GM18498 (cell line): ENCODE measurements at regions not wholly inside any gene's neighbourhood (a gene's known extent, or its start where the extent isn't known, plus 50 kb on each side); places are given as distances from the start of the nearest gene placed in this dataset.

Experiments
- ATAC-seq: cut with Tn5 transposase; IDR thresholded peaks from one replicate; pipeline ENCODE4 v1.9.1; 2021; ENCODE audit warnings: mild to moderate bottlenecking, moderate library complexity; ENCODE audit not compliant: unreplicated experiment

- ATAC-seq = no peak
Observed at GRCh38 chr15:77557564-77557963, 75.1 kb downstream of the LINGO1 start.

- no peak for ATAC-seq
Observed at GRCh38 chr15:77557144-77557543, 75.6 kb downstream of the LINGO1 start.

DNA sequence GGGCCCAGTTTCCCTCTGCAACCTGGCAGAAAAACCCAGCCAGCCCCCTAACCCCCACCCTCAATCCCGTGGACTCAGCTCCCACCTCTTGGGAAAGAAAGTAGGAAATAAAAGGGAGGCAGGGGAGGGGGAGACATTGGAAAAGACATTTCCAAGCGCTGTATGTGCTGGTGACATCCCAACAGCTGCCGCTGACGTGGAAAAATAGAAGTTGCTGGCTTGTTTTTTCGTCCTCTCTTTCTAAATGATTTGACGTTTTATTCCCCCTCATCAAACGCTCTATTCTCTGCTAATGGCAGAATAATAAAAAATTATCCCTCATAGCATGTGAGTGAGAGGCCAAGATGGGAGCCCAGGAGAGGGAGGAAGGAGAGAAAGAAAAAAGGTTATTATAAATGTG is 76.1 kb downstream of the LINGO1 start:
- ATAC-seq = no peak

GRCh38 chr15:77555232-77555631 is 77.5 kb downstream of the LINGO1 start:
- no peak for ATAC-seq

DNA sequence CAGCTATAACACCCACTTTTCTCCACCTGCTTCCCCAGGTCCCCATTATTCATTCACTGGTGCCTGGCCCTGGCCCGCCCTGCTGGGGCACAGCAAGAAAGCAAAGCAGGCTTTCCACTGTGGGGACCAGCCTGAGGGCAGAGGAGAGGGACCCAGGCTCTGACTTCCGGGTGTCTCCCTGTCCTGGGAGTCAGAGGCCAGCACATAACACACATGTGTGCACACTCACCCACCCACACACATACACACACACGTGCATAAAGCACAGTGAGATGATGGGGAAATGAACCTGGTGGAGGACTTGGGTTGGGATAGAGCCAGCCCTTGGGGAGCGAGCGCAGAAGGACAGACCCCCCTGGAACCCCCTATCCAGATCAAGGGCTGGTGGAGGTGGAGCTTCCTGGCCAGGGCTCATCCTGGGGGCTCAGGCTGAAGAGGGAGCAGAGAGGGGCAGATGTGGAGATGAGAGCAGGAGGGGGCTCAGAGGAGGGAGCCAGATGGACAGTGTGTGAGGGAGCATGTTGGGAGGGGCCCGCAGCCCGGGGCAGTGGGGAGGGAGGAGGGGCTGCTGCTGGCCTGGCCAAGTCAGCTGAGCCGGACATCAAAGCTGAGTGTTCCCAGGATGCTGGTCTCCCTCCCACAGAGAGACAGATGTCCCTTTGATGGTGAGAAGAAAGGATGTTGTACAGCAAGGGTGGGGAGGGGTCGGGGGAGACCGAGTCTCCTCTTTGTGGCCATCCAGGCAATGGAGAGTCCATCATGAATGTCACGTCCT is 78.2 kb downstream of the LINGO1 start:
- ATAC-seq = no peak

DNA sequence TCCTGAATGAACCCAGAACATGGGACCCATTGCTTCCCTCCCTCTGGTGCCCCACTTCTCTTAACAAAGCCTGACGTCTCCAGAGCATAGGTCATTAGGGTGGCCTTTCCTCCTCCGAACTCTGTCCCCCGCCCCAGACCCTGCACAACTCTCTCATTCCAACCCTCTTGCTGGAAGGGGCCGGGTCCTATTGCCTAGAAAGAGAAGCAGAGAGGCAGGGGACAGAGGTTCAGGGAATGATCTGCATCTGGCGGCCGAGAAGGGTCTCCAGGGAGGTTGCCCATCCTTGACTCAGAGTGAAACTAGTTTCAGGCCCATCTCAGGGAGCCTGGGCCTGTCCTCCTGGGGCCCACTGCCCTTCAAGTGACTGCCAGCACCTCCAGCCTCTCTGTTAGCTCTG is 79.0 kb downstream of the LINGO1 start:
- no peak for ATAC-seq

DNA sequence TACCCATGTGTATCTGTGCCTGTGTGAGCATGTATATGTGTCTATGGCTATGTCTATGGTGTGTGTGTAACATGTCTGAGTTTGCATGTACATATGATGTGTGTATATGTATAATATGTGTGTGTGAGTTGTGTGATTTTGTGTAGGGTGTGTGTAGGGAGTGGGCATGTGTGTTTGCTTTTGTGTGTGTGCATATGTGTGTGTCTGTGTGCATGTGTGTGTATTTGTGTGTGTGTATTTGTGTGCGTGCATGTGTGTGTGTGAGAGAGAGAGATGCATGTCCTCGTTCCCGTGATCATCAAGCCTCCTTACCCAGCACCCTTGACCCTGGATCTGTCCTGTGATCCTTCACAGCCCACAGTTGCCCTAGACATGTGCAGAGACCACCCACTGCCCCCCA is 79.5 kb downstream of the LINGO1 start:
- ATAC-seq = no peak

DNA sequence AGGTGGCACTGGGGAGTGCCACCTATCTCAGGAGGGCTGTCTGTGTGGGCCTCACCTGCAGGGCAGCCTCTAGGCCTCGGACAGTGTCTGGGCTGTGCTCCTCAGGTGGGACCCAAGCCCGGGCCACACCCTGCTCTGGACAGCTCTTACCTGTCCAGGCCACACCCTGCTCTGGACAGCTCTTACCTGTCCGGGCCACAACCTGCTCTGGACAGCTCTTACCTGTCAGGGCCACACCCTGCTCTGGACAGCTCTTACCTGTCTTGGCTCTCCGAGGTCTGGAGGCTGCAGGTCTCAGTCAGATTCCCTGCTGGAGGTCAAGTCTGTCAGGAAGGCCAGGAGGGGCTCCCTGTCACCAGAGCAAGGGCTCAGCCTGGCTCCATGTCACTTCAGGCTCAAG is 80.6 kb downstream of the LINGO1 start:
- ATAC-seq = no peak

- no peak for ATAC-seq
Observed at GRCh38 chr15:77550301-77551251, 82.1 kb downstream of the LINGO1 start.

GRCh38 chr15:77549576-77550288 is 83.0 kb downstream of the LINGO1 start:
- no peak for ATAC-seq

- no peak for ATAC-seq
Observed at GRCh38 chr15:77548589-77549557, 83.8 kb downstream of the LINGO1 start.

DNA sequence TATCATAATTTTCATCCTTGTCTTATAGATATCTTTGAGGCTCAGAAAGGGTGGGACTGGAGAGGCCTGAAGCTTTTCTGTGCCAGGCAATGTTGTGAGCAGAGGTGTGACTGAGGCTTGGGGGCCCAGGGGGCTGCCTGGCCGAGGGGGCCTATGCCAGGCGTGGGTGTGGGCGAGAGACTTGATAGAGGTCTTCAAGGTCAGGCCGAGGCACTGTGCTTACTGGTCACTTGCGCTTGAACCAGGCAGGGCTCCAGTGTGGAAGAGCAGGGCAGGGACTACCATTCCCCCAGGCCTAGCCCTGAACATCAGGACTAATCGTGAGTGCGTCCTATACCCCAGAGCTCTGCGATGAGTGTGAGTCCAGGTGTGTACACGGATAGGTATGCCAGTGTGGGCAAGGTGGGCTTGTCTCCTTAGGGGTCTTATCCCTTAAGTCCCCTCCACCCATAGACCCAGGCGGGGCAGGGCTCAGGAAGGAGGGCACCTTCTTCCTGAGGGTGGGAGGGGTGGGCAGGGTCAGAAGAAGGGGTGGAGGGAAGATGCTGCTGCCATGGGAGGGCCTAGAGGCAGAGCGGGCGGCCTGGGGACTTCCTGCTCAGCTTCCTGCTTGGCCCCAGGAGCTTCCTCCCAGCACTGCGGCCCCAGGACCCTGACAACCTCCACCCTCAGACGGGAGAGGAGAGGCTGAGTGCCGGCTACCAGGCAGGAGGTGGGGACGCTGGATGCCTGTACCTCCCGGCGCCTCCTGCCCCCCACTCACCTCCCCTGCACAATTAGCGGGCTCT is 84.7 kb downstream of the LINGO1 start:
- no peak for ATAC-seq

DNA sequence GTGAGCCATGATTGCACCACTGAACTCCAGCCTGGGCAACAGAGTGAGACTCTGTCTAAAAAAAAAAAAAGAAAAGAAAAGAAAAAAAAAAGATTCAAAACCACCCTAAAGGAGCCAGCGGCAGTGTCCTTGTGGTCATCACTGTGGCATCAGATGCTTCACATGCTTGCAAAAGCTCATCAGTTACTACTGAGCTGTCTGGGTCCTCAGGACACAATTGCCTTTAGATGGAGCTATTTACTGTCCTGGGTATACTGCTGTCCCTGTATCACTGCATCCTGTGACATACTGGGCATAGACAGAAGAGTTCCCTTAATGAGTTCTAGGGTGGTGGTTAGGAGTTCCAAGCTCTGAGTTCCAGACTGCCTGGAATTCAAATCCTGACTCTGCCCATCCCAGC is 85.8 kb downstream of the LINGO1 start:
- ATAC-seq = no peak

GRCh38 chr15:77546050-77546501 is 86.6 kb downstream of the LINGO1 start:
- no peak for ATAC-seq

GRCh38 chr15:77545058-77545457 is 87.7 kb downstream of the LINGO1 start:
- no peak for ATAC-seq

DNA sequence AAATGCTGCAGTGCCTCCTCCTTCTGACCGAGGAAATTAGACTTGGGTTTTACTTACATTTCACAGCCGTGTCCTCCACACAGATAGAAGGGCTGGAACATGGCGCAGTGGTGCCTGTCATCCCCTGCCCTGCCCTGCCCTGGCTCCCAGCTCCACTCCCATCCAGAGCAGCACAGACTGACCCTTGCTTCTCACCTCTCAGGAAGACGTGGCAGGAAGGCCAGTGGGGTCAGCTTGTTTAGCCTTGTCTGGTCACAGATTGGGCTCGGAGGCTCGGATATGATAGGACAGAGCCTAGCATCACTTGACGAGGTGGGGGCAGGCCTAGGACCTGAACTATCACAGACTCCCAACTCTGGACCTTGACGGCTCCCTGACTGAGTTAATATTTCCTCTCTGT is 88.5 kb downstream of the LINGO1 start:
- no peak for ATAC-seq

DNA sequence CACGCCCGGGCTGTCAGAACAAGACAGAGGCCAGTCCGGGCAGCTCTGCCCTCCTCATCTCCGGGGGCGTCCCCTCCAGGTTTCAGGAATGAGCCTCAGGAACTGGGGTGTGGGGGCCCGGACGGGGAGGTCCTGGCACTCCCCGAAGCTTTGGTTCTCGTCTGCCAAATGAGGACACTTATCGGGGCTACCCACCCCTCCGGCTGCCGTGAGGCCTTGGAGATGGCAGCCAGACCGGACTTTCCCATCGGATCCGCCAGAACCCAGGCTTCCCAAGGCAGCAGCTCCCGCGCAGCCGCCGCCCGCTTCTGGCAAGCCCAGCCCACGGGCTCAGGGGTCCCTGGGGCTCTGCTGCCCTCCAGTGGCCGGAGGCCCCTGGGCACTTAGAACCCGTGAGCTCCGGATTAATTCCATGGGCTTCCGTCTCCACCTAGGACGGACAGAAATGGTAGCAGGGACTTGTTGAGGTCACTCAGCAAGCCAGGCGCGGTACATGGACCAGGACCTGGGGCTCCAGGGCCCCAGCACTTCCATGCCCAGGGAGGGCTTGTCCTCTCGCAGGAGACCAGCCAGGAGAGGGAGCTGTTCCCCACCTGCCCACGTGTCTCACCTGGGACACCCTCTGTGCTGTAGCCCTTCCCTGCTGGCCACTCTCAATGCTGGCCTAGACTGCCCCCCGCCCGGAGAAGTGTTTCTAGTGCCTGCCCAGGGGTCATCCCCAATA is 89.4 kb downstream of the LINGO1 start:
- ATAC-seq = peak; percentile 87

GRCh38 chr15:77542491-77543001 is 90.2 kb downstream of the LINGO1 start:
- ATAC-seq = no peak
